HG02571 (cell line): ENCODE measurements at regions not wholly inside any gene's neighbourhood (a gene's known extent, or its start where the extent isn't known, plus 50 kb on each side); places are given as distances from the start of the nearest gene placed in this dataset.
"Not testable (repeated sequence)": the region's sequence is repeated elsewhere in the genome, so short reads cannot be mapped to it uniquely, and the experiment has no call there.

ENCODE experiments used
- ATAC-seq: cut with Tn5 transposase; IDR thresholded peaks from one replicate; pipeline ENCODE4 v1.9.1; 2021; ENCODE audit warnings: mild to moderate bottlenecking, moderate library complexity; ENCODE audit not compliant: unreplicated experiment

DNA sequence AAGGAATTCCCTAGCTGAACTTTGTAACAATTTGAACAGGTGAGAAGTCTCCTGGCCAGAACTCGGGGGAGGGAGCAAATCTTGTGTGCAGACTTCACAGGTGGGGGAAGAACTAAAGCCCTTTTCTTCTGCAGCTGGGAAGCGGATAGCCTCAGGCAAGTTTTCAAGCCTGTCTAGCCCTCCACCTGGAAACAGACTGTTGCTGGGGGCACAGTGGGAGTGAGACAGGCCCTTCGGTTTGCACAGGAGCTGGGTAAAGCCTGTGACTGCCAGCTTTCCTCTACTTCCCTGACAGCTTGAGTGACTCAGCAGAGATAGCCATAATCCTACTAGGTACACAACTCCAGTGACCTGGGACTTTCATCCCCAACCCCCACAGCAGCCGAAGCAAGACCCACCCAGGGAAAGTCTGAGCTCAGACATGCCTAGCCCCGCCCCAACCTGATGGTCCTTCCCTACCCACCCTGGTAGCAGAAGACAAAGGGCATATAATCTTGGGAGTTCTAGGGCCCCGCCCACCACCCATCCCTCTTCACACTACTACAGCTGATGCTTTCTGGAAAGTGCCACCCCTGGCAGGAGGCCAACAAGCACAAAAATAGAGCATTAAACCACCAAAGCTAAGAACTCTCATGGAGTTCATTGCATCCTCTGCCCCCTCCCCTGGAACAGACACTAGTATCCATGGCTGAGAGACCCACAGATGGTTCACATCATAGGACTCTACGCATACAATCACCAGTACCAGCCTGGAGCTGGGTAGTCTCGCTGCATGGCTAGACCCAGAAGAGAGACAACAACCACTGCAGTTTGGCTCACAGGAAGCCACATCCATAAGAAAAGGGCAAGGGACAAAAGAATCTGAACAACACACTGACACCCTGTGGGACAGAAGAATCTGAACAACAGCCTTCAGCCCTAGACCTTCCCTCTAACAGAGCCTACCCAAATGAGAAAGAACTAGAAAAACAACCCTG, 479.0 kb downstream of the RAP2B start:
- no peak for ATAC-seq

DNA sequence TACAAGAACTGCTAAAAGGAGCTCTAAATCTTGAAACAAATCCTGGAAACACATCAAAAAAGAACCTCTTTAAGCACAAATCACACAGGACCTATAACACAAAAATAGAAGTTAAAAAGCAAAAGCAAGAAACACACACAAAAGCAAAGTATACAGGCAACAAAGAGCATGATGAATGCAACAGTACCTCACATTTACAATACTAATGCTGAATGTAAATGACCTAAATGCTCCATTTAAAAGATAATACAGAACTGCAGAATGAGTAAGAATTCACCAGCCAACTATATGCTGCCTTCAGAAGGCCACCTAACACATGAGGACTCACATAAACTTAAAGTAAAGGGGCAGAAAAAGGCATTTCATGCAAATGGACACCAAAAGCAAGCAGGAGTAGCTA, 478.6 kb upstream of the ARHGEF26 start:
- ATAC-seq: not testable (repeated sequence)

DNA sequence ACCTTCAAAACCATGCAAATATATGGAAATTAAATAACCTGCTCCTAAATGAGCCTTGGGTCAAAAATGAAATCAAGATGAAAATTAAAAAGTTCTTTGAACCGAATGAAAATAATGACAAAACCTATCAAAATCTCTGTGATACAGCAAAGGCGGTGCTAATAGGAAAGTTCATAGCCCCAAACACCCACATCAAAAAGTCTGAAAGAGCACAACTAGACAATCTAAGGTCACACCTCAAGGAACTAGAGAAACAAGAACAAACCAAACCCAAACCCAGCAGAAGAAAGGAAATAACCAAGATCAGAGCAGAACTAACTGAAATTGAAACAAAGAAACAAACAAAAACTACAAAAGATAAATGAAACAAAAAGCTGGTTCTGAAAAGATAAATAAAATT, 477.7 kb upstream of the ARHGEF26 start:
- not testable (repeated sequence) for ATAC-seq

DNA sequence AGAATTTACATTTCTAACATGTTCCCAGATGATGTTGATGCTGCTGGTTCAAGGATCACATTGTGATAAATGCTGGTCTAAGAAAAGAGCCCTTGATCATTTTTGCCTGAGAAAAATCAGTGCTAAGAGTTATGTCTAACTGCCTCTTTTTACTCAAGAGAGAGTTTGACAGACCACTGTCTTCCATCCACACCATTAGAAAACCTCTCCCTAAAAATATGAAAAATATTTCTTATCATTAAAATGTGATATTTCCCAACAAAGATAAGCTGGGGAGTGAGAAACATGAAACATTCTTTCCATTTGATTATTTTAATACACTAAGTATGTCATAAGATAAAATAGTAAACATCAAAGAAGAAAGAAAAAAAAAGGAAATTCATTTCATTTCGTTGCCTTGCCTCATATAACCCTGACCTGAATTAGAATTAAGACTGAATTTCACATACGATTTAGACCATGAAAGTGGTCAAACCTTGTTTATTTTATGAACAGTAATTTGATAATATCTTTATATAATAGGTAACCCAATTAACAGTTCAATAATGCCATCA, 471.8 kb upstream of the ARHGEF26 start:
- no peak for ATAC-seq

DNA sequence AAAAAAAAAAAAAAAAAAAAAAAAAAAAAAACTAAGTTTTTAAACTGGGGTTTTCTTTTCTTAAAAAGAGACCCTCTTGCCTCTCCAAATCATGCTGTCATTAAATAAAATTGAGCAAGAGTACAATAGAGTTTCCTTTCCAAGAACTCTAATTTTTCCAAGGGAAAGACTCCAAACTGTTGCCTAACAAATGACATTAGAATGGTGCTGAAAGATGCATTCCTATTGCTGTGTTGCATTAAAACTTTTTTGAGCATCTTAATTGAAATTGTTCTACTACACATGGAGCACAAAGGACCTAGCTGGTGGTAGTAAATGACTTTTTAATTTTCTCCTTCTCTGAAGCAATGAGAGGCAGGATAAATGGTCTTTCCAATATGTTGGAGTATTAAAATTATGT, 469.1 kb upstream of the ARHGEF26 start:
- ATAC-seq: no peak

DNA sequence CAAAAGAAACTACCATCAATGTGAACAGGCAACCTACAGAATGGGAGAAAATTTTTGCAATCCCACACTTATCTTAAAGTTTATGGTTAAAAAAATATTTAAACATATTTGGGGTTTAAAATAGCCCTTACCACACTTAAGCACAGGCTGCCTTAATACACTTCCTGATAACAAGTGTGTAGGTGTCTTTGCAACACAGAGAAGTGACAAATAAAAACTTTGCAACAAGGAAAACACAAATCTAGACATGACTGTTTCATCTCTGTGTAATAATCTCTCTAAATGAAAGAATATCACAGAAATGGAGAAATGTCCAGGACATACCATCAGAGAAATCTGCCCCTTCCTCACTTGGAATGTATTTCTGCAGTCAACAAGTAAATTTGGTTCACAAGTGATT, 464.1 kb upstream of the ARHGEF26 start:
- ATAC-seq: no peak

DNA sequence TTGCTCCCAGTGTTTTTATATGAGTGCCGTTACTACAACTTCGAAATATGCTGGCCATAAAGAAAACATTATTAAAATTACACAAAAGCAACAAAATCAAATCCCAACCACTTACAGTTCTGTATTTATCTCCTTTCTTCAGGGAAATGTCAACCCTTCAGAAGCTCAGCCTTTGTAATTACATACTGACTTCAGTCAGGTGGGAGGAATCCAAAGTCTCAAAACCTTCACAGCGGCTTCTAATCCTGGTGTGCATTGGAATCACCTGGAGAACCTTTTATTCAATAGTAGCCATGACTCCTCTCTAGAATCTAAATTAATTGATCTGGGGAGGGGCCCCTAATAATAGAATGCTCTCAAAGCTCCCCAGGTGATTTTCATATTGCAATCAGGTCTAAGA, 463.7 kb upstream of the ARHGEF26 start:
- no peak for ATAC-seq

DNA sequence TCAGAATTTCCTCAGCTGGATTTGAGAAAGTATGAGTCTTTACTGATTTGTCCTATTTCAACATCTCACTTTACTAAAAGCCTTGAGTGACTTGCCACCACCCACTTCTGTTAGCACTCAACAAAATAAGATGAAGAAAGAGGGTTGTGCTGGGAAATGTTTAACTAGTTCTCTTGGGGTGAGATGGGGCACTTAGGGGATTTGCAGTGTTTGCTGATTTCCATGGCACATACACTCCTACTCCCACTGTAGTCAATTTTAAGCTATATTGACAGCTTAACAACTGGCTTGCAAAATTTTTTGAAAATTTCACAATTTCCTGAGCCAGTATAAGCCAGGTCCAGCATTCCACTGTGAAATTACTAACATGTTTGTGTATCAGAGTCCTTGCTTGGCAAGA, 463.1 kb upstream of the ARHGEF26 start:
- no peak for ATAC-seq

DNA sequence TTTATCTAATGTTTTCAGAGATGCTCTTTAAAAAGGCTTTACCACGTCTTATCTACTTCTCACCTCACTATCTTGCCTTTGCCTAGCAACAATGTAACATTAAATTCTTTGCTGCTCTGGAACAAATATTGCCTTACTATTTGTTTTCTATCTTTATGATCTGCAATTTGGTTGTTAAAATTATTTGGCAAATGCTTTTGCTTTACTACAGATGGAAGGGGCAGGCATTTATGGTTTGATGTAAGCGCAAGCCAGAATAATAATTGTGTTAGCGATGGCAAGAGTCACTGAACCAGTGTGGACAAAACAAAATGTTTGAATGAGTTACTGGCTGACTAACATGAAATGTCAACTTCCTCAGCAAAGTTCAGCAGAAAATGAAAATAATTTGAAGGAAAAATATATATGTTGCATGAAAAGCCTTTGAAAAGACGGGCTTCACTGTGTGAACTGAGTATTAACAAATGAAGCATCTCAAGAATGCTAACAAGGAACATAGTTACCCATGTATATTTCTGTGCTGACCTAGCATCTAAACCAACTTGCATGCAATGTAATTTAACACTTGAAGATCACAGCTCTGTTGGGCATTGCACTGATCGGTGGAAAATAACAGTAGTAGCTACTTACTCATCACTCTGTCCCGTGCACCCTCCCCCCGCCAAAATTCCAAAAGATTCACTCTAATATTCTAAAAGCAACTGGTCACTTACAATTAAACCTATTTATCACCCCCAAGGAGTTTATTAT, 454.0 kb upstream of the ARHGEF26 start:
- no peak for ATAC-seq

DNA sequence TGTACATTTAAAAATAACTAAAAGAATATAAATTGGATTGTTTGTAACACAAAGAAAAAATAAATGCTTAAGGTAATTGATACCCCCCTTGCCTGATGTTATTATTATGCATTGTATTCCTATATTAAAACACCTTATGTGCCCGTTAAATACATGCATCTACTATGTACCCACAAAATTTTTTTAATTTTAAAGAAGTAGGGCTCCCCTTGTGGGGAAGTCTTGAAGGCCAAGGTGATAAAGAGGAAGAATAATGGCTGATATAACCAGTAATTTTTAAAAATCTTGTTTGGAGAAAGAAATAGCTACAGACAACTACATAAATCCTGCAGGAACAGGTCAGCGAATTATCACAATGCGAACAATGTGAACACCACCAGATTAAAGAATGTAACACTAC, 451.7 kb upstream of the ARHGEF26 start:
- no peak for ATAC-seq

DNA sequence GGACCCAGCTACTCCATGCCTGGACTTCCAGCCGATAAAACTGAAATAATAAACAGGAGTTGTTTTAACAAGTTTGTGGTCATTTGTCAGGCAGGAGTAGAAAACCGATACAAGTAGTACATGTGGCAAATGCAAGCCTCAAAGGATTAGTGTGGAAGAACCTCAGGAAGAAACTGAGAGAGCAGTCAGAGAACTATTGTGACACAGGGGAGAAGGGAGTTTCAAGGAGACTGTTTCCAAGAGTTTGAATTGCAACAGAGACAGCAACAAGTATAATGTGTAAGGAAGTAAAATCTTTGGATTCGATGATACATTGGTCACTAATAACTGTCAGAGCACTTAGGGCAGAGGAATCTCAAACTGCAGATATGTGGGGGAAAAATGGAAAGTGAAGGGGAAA, 450.6 kb upstream of the ARHGEF26 start:
- ATAC-seq: no peak

DNA sequence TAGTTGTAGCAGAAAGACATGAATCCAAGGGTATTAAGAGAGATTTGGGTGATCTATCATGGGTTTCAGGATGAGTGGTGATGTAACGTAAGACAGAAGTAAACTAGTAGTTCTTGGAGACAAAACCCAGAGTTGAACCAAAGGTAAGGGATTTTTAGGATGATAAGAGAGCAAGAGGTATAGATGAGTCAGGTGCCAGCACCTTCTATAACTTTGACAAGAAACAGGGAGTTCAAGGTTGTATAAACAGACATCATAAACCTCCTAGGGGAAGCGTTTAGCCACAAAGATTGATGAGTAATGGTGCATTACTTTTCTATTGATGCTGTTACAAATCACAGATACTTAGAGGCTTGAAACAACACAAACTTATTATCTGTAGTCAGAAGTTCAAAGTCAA, 447.3 kb upstream of the ARHGEF26 start:
- no peak for ATAC-seq

DNA sequence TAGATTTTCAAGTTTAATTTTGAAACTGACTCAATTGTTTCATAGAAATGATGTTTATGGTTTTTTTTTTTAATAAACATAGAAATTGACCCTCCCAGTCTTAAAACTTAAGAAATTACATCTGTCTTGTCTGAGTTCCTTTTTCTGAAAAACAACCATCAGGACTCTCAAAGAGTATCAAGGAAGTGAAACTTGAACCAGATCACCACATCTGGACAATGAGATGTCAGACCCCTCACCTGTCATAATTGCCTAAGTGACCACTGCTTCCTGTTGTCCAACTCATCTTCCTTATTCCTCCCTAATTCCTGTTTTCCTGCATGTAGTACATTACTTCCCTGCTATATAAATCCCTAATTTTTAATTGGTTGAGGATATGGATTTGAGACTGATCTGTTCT, 441.5 kb upstream of the ARHGEF26 start:
- ATAC-seq: no peak

DNA sequence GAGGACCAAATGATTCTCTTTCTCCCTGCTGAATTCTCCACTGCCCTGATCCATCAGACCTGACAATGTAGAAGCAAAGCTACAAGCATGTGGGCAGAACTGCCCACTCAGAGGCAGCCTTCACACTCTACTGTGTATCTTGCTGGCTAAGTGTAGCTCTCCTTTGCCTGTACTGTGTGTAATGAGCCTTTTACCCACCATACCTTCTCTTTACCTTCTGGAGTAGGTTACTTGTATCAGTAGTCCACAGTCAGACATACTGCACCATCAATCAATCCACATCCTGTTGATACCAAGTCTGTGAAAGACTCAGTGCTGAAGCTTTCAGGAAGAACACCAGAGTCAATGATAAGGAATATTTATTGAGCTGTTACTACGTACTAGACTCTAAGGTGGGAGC, 440.7 kb upstream of the ARHGEF26 start:
- no peak for ATAC-seq

DNA sequence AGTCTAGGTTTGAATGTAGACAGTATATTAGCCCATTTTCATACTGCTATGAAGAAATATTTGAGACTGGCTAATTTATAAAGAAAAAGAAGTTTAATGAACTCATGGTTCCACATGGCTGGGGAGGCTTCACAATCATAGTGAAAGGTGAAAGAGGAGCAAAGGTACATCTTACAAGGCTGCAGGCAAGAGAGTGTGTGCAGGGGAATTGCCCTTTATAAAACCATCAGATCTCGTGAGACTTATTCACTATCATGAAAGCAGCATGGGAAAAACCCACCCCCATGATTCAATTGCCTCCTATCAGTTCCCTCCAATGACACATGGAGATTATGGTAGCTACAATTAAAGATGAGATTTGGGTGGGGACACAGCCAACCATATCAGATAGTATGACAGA, 440.1 kb upstream of the ARHGEF26 start:
- no peak for ATAC-seq

DNA sequence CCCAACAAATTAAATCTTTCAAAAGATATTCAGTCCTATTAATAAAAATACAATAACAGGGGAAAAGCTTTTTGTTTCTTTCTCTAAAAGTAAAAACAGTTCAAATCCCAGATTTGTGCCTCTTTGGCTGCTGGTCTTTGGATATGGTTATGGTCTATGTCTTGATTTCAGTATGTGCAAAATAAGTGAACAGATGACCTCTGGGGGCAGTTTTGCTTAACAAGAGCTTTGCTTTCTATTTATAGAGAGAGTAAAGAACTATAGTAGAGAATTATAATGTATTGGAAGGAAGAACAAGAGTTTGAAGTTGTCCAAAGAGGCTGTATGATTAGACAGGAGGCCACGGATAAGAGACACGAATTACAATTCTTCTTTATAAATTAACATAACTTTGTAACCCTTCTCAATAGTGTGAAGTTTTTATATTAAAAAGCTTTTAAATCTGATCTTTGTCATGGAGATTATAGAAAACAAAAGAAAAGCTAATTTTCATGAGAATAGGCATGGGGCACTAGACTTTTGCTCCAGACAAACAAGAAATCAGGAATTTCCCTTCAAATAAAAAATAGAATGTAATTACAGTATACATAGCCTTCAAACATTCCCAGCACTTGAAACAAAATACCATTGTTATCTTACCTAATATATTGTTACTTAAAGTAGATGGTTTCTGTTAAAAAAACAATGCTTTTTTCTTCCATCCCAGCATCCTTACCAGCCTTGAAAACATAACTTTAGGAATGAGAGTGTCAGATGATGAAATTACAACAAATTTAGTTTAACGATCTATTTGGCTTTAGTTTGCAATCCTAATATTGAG, 432.7 kb upstream of the ARHGEF26 start:
- no peak for ATAC-seq

DNA sequence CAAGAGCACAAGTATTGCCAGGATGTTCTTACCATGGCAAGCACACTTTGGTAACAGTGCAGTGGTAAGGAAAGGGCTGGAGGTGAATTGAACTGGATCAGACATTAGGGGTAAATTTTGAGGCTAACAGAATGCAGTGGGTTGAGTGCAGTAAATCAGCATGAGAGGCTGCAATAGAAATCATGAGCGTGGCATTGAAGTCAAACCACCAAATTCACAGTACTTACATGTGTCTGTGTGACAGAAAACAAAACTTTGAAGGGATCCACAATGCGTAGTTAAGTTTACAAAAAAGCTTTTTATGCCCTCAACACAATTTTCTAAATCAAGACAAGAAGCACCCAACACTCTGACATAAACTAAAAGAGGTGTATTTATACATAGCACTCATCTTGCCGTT, 428.0 kb upstream of the ARHGEF26 start:
- ATAC-seq: no peak

DNA sequence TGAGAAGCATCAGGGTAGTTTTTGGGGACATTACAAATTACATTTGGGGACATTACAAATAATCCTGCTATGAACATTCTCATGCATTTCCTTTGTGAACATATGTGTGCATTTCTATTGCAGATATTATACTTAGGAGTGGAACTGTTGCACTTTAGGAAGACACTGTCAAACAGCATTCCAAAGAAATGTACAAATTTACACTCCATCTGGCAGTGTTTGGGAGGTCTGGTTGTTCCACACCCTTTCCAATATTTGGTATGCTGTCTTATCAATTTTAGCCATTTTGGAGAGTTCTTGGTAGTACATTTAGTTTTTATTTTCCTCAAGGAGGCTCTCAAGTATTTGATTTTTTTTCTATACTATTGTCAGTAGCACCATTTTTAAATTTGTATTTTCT, 419.1 kb upstream of the ARHGEF26 start:
- no peak for ATAC-seq

DNA sequence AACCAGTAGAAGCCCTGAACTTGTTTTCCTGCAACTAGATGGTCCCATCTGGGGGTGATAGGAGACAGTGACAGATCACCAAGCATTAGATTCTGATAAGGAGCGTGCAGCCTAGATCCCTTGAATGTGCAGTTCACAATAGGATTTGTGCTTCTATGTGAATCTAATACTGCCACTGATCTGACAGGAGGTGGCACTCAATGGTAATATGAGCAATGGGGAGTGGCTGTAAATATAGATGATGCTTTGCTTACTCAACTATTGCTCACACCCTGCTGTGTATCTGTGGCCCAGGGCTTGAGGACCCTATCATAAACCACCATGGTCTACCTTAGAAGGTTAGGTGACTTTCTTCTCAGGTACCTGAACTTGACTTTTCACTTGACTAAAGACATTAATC, 417.1 kb upstream of the ARHGEF26 start:
- ATAC-seq: no peak

DNA sequence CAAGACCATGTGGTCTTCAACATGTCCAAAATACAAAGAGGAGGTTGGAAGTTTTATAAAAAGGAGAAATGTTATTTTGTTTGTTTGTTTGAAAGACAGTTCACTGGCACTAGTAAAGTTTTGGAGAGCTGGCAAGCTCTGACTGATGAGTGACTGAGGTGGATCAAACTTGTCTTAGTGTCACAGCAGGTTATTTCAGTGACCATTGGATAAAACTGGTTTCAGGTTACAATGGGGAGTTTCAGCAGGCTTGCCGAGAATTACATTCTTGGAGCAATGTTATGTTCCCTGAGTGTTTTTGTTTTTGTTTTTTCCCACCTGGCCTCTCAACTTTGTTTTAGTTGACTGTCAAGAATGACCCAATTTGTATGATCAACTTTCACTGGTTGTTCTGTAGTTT, 414.5 kb upstream of the ARHGEF26 start:
- ATAC-seq: no peak

DNA sequence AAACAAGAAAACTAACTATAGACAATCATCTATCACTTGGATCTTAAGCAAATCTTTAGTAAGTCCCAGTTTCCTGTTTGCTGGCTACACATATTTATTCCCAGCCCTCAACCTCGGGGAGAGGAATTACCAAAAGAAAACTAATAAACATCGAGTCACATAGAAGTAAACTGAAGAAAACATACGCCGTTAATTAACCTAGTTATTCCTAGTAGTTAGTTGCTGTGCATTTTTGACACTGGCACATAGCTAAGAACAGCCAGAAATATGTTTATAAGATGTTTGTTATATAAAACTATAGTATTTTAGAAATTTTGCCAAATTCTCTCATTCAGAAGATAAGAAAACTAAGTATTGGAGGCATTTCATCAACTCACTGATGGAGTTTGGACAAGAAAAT, 407.2 kb upstream of the ARHGEF26 start:
- no peak for ATAC-seq
